ENCODE measurements at regions not wholly inside any gene's neighbourhood (a gene's known extent, or its start where the extent isn't known, plus 50 kb on each side); places are given as distances from the start of the nearest gene placed in this dataset.

DNA sequence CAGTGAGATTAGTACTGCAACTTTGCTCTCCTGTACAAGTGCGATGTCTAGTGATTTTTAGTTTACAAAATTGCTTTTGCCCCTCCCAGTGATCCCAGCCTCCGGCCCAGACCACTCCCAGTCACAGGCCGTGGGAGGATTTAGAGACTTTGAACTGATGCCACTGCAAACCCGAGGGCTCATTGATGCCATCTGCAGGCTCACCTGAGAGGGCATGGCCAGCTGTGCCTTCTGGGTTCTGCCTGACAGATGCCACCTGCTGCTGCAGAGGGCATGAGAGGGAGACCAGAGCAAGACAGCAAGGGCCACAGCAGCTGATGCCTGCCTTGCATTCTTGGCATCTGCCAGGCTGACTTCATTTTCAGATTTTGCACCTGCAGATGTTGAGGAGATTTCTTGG lies 593.8 kb downstream of the CDK5RAP2 start:
- Histone ChIP-seq H3K9me3 (no peaks in the 10 kb centered on the region), H3K4me3 (no peak overlapping the region), H3K4me1 (no peaks in the 10 kb centered on the region), H3K27ac (no peak overlapping the region), H3K4me2 (no peak overlapping the region)
- ChIA-PET POLR2A (no interaction called here), CTCF (no interaction called here)
- TF ChIP-seq, protein P1, sequence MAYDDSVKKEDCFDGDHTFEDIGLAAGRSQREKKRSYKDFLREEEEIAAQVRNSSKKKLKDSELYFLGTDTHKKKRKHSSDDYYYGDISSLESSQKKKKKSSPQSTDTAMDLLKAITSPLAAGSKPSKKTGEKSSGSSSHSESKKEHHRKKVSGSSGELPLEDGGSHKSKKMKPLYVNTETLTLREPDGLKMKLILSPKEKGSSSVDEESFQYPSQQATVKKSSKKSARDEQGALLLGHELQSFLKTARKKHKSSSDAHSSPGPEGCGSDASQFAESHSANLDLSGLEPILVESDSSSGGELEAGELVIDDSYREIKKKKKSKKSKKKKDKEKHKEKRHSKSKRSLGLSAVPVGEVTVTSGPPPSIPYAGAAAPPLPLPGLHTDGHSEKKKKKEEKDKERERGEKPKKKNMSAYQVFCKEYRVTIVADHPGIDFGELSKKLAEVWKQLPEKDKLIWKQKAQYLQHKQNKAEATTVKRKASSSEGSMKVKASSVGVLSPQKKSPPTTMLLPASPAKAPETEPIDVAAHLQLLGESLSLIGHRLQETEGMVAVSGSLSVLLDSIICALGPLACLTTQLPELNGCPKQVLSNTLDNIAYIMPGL (CRISPR knock-in tag; IDR thresholded peaks at IDR 0.05; ENCODE audit: borderline replicate concordance): no peak
- no peak for TF ChIP-seq MAZ (IDR thresholded peaks at IDR 0.05; ENCODE audit: borderline replicate concordance, low read depth, low read length)
- no peak for TF ChIP-seq ESRRA (IDR thresholded peaks at IDR 0.05; ENCODE audit: borderline replicate concordance, low read length)
- no peak for TF ChIP-seq NR3C1 (IDR thresholded peaks at IDR 0.05)
- TF ChIP-seq FOSB (CRISPR knock-in tag; IDR thresholded peaks at IDR 0.05): no peak
- no peak for TF ChIP-seq RCOR1 (IDR thresholded peaks at IDR 0.05; ENCODE audit: low read depth, low read length)
- no peak for TF ChIP-seq CBX2 (IDR thresholded peaks at IDR 0.05; ENCODE audit: borderline replicate concordance, low read depth)
- no peak for TF ChIP-seq HOXB5 (CRISPR knock-in tag; IDR thresholded peaks at IDR 0.05)
- TF ChIP-seq, protein P2, sequence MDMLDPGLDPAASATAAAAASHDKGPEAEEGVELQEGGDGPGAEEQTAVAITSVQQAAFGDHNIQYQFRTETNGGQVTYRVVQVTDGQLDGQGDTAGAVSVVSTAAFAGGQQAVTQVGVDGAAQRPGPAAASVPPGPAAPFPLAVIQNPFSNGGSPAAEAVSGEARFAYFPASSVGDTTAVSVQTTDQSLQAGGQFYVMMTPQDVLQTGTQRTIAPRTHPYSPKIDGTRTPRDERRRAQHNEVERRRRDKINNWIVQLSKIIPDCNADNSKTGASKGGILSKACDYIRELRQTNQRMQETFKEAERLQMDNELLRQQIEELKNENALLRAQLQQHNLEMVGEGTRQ (IDR thresholded peaks at IDR 0.05): no peak
- TF ChIP-seq TFCP2L1 (CRISPR knock-in tag; IDR thresholded peaks at IDR 0.05): no peak
- no peak for TF ChIP-seq EP300 (IDR thresholded peaks at IDR 0.05)
- no peak for TF ChIP-seq POLR2AphosphoS2 (conservative IDR thresholded peaks at IDR 0.05; ENCODE audit: low read length)
- TF ChIP-seq, protein P3, sequence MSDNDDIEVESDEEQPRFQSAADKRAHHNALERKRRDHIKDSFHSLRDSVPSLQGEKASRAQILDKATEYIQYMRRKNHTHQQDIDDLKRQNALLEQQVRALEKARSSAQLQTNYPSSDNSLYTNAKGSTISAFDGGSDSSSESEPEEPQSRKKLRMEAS (IDR thresholded peaks at IDR 0.05): no peak
- TF ChIP-seq, protein P4, sequence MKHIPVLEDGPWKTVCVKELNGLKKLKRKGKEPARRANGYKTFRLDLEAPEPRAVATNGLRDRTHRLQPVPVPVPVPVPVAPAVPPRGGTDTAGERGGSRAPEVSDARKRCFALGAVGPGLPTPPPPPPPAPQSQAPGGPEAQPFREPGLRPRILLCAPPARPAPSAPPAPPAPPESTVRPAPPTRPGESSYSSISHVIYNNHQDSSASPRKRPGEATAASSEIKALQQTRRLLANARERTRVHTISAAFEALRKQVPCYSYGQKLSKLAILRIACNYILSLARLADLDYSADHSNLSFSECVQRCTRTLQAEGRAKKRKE (CRISPR knock-in tag; IDR thresholded peaks at IDR 0.05; ENCODE audit: low read depth): no peak
- TF ChIP-seq CHD2 (IDR thresholded peaks at IDR 0.05; ENCODE audit: low read length, partially characterized antibody): no peak
- no peak for TF ChIP-seq JUNB (IDR thresholded peaks at IDR 0.05)
- TF ChIP-seq SMC3 (IDR thresholded peaks at IDR 0.05): no peak
- TF ChIP-seq, protein P5, sequence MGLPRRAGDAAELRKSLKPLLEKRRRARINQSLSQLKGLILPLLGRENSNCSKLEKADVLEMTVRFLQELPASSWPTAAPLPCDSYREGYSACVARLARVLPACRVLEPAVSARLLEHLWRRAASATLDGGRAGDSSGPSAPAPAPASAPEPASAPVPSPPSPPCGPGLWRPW (IDR thresholded peaks at IDR 0.05): no peak
- TF ChIP-seq CBX8 (IDR thresholded peaks at IDR 0.05): no peak
- TF ChIP-seq, protein P6, sequence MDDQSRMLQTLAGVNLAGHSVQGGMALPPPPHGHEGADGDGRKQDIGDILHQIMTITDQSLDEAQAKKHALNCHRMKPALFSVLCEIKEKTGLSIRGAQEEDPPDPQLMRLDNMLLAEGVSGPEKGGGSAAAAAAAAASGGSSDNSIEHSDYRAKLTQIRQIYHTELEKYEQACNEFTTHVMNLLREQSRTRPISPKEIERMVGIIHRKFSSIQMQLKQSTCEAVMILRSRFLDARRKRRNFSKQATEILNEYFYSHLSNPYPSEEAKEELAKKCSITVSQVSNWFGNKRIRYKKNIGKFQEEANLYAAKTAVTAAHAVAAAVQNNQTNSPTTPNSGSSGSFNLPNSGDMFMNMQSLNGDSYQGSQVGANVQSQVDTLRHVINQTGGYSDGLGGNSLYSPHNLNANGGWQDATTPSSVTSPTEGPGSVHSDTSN (IDR thresholded peaks at IDR 0.05): no peak
- WGBS (ENCODE audit: missing lambda C conversion rate): 4% methylated on average over 4 of the region's 4 CpGs
- no peak for DNase-seq (ENCODE audit: low read depth in 1 of 2, low spot score in 1 of 2)
- no peak for ATAC-seq
- FAIRE-seq: no peak

DNA sequence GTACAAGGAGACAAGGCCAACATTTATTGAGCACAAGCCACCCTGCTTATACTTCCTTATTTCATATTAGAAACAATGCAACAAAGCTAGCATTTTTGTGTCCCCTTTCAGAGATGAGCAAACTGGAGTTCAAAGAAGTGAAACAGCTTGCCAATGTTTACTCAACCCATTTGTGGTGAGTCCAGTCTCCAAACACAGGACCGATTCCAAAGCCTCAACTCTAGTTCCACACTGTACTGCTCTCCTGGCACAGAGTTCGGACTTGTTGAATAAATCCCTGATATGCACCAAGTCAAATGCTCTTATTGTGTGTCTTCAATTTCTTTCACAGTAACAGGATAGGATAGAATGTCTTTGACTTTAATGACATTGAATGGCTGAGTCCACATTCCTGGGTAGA lies 604.8 kb upstream of the BRINP1 start:
- ATAC-seq: no peak
- FAIRE-seq: no peak
- DNase-seq (ENCODE audit: low read depth in 1 of 2, low spot score in 1 of 2): no peak
- Histone ChIP-seq H3K4me1 (no peaks in the 10 kb centered on the region), H3K4me2 (no peak overlapping the region), H3K27ac (no peak overlapping the region), H3K4me3 (no peak overlapping the region), H3K9me3 (no peaks in the 10 kb centered on the region)
- TF ChIP-seq EHMT2 (IDR thresholded peaks at IDR 0.05; ENCODE audit: low read depth) (no peak), RARB (CRISPR knock-in tag; IDR thresholded peaks at IDR 0.05) (no peak)
- ChIA-PET CTCF (no interaction called here), POLR2A (no interaction called here)
- WGBS (ENCODE audit: missing lambda C conversion rate): 2% methylated on average over 2 of the region's 2 CpGs

All from A549 (cell line).